ENCODE measurements at regions not wholly inside any gene's neighbourhood (a gene's known extent, or its start where the extent isn't known, plus 50 kb on each side); places are given as distances from the start of the nearest gene placed in this dataset.

GRCh38 chr18:42425025-42425424 lies 470.0 kb downstream of the PIK3C3 start:
- no peak for TF ChIP-seq CTCF (IDR thresholded peaks at IDR 0.05)
- intact Hi-C loops (cut with DNase I), result no loop called here
- Histone ChIP-seq H3K9me3 (no peaks in the 10 kb centered on the region), H3K27ac (no peak overlapping the region), H3K4me3 (no peak overlapping the region), H3K36me3 (ENCODE audit: insufficient read depth in 1 of 2, low read depth in 1 of 2) (no peaks in the 10 kb centered on the region), H3K4me1 (no peaks in the 10 kb centered on the region), H3K27me3 (ENCODE audit: insufficient read depth in 3 of 3, low read length in 2 of 3) (no peaks in the 10 kb centered on the region)
- DNase-seq (no peak), ATAC-seq (no peak)

GRCh38 chr18:42426496-42427015 lies 471.5 kb downstream of the PIK3C3 start:
- ATAC-seq (no peak), DNase-seq (no peak)
- H3K4me1 ChIP-seq, result no peaks in the 10 kb centered on the region
- H3K36me3 ChIP-seq (ENCODE audit: insufficient read depth in 1 of 2, low read depth in 1 of 2), result no peaks in the 10 kb centered on the region
- no peak overlapping the region for H3K27ac ChIP-seq
- H3K9me3 ChIP-seq, result no peaks in the 10 kb centered on the region
- 45 to 62% (median 46%) methylated on average over 2 of the region's 2 CpGs for WGBS, 3 donors
- H3K4me3 ChIP-seq, result no peak overlapping the region
- no peak for TF ChIP-seq CTCF (IDR thresholded peaks at IDR 0.05)
- intact Hi-C loops (cut with DNase I), result no loop called here
- H3K27me3 ChIP-seq (ENCODE audit: insufficient read depth in 3 of 3, low read length in 2 of 3), result no peaks in the 10 kb centered on the region

- WGBS, 3 donors, result 29 to 36% (median 29%) methylated on average over 5 of the region's 5 CpGs
- no peak for ATAC-seq
- no peaks in the 10 kb centered on the region for H3K27me3 ChIP-seq (ENCODE audit: insufficient read depth in 3 of 3, low read length in 2 of 3)
Measured at GRCh38 chr18:42429196-42429595, 474.2 kb downstream of the PIK3C3 start.

GRCh38 chr18:42436222-42436765 lies 481.3 kb downstream of the PIK3C3 start:
- H3K9me3 ChIP-seq, result no peaks in the 10 kb centered on the region
- intact Hi-C loops (cut with DNase I), result no loop called here
- WGBS, 3 donors, result 79 to 87% (median 85%) methylated on average over 1 of the region's 1 CpG
- no peaks in the 10 kb centered on the region for H3K27me3 ChIP-seq (ENCODE audit: insufficient read depth in 3 of 3, low read length in 2 of 3)
- DNase-seq (no peak), ATAC-seq (no peak)
- no peak for TF ChIP-seq CTCF (IDR thresholded peaks at IDR 0.05)
- H3K4me1 ChIP-seq, result no peaks in the 10 kb centered on the region
- no peak overlapping the region for H3K27ac ChIP-seq
- H3K36me3 ChIP-seq (ENCODE audit: insufficient read depth in 1 of 2, low read depth in 1 of 2), result no peaks in the 10 kb centered on the region
- H3K4me3 ChIP-seq, result no peak overlapping the region

More at GRCh38 chr18:42429196-42429595, 474.2 kb downstream of the PIK3C3 start:
- no peaks in the 10 kb centered on the region for H3K4me1 ChIP-seq
- TF ChIP-seq CTCF (IDR thresholded peaks at IDR 0.05), result no peak
- intact Hi-C loops (cut with DNase I), result no loop called here
- no peak overlapping the region for H3K27ac ChIP-seq
- H3K9me3 ChIP-seq, result no peaks in the 10 kb centered on the region
- H3K4me3 ChIP-seq, result no peak overlapping the region
- no peak for DNase-seq
- no peaks in the 10 kb centered on the region for H3K36me3 ChIP-seq (ENCODE audit: insufficient read depth in 1 of 2, low read depth in 1 of 2)

GRCh38 chr18:42437001-42437400 lies 482.0 kb downstream of the PIK3C3 start:
- intact Hi-C loops (cut with DNase I), result no loop called here
- no peak overlapping the region for H3K4me3 ChIP-seq
- H3K27ac ChIP-seq, result no peak overlapping the region
- no peaks in the 10 kb centered on the region for H3K36me3 ChIP-seq (ENCODE audit: insufficient read depth in 1 of 2, low read depth in 1 of 2)
- H3K4me1 ChIP-seq, result no peaks in the 10 kb centered on the region
- DNase-seq (no peak), ATAC-seq (no peak)
- H3K9me3 ChIP-seq, result no peaks in the 10 kb centered on the region
- 65 to 73% (median 65%) methylated on average over 5 of the region's 5 CpGs for WGBS, 3 donors
- no peak for TF ChIP-seq CTCF (IDR thresholded peaks at IDR 0.05)
- H3K27me3 ChIP-seq (ENCODE audit: insufficient read depth in 3 of 3, low read length in 2 of 3), result no peaks in the 10 kb centered on the region

Measured in psoas muscle (tissue), 7 donors.